Stimulated activated naive CD8-positive, alpha-beta T cell treated with anti-CD3 and anti-CD28 coated beads, Interleukin-15, amount 100 ng/mL, for 72 hours (primary cell): ENCODE measurements at regions not wholly inside any gene's neighbourhood (a gene's known extent, or its start where the extent isn't known, plus 50 kb on each side); places are given as distances from the start of the nearest gene placed in this dataset.
"Not testable (repeated sequence)": the region's sequence is repeated elsewhere in the genome, so short reads cannot be mapped to it uniquely, and the experiment has no call there.

Experiments used
- ATAC-seq: fragments of 150-1000 bp; cut with Tn5 transposase; 2 replicates; pipeline ENCODE4 v1.10.0; 2021; ENCODE audit warnings: mild to moderate bottlenecking, moderate library complexity
- DNase-seq, 2 donors: peaks; one replicate each; pipeline ENCODE4 v3.0.0; 2021 to 2022
- H3K27ac Mint-ChIP-seq, 2 donors: one replicate each; pipeline ENCODE4 v1.8.0; 2022; ENCODE audit warnings: mild to moderate bottlenecking in 2 of 2, mixed read lengths in 2 of 2, moderate library complexity in 2 of 2
- H3K27me3 Mint-ChIP-seq: one replicate; pipeline ENCODE4 v1.8.0; 2022; ENCODE audit warnings: mixed read lengths
- H3K4me1 Mint-ChIP-seq: one replicate; pipeline ENCODE4 v1.8.0; 2022; ENCODE audit warnings: mild to moderate bottlenecking, mixed read lengths
- H3K4me3 Mint-ChIP-seq, 2 donors: one replicate each; pipeline ENCODE4 v1.8.0; 2022; ENCODE audit warnings: mild to moderate bottlenecking in 2 of 2, mixed read lengths in 2 of 2, moderate library complexity in 1 of 2
- H3K9me3 Mint-ChIP-seq, 2 donors: one replicate each; pipeline ENCODE4 v1.8.0; 2022; ENCODE audit warnings: mixed read lengths in 2 of 2

DNA sequence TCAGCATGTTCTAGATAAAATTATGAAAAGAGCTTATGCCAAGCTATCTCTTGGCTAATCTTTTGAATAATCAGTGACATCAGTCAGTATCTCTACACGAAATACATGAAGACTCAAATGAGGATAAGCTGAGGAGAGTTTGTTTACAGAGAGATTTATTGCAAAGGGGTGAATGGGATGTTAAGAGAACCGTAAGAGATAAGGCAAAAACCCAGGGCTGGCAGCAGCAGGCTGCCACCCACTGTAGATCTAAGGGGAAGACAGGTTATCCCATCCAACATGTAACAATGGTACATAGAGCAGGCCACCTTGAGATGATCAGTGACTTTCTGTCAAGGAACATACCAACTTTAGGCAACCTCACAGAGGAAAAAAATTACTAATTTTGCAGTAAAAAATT lies 432.1 kb upstream of the NR3C2 start:
- DNase-seq (no peak), ATAC-seq (no peak)
- Mint-ChIP-seq H3K27me3 (no peaks in the 10 kb centered on the region), H3K4me1 (no peaks in the 10 kb centered on the region), H3K9me3 (no peaks in the 10 kb centered on the region), H3K4me3 (no peak overlapping the region), H3K27ac (no peak overlapping the region)

DNA sequence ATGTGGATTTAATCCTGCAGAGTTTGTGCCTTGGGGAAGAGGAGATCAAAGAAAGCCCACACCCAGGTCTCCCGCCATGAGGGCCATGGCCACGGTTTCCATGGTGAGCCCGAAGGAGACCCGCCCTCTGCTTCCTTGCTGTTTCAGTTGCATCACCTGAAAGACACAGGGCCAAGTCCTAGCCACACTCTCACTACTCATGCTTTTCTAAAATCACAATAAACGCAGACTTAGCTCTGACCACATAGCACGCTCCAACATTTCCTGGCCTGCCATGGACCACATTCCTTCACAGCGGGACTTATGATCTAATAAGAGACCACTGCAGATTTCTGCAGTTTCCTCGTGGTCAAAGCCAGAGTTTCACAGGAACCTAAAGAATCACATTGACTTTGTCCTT lies 426.0 kb upstream of the NR3C2 start:
- H3K27ac Mint-ChIP-seq: no peak overlapping the region
- DNase-seq: no peak
- no peak for ATAC-seq
- H3K27me3 Mint-ChIP-seq: no peaks in the 10 kb centered on the region
- H3K4me1 Mint-ChIP-seq: no peaks in the 10 kb centered on the region
- H3K4me3 Mint-ChIP-seq: no peak overlapping the region
- H3K9me3 Mint-ChIP-seq: no peaks in the 10 kb centered on the region

DNA sequence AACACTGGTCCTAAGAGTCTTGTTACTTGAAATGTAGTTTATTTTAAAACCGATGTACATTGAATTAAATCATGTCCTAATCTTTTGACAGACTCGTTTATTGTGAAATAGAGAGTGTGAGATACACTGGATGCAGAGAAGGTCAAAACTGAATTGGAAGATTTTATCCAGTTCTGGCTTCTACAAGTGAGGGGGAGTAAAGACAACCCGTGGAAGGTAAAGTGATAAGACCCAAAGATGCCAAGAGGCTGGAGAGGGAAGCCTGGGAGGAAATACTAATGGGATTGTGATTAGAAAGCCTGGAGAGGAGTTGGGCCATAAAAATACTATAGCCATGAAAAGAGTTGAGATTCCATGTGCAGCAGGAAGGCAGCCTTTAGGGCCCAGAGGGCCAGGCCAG lies 424.5 kb upstream of the NR3C2 start:
- H3K9me3 Mint-ChIP-seq: no peaks in the 10 kb centered on the region
- H3K4me1 Mint-ChIP-seq: no peaks in the 10 kb centered on the region
- ATAC-seq (no peak), DNase-seq (no peak)
- H3K27me3 Mint-ChIP-seq: no peaks in the 10 kb centered on the region
- H3K27ac Mint-ChIP-seq: no peak overlapping the region
- H3K4me3 Mint-ChIP-seq: no peak overlapping the region

DNA sequence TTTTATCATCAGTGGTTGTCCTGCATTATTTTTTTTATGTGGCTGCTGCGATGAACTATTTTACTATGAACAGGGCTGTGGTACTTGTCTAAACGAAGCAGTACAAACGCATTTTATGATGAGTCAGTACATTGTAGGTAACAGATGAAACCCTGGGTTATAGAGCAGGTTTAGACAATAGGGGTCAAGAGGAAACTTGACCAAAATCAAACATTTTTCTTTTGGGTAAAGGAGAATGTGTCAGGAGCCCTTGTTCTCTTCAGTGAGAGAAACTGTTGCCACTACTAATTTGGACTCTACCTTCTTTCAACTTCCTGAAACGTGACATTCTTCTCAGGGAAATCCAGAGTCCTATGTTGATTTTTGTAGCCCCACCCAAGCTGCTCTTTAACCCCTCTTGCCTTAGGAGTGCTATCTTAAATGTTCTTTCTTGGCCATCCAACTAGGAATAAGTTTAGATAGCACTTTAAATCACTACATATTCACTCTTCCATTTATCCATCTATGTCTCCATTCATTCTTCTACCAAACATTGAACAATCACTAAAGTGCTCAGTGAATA lies 415.8 kb upstream of the NR3C2 start:
- H3K27me3 Mint-ChIP-seq: no peaks in the 10 kb centered on the region
- H3K4me1 Mint-ChIP-seq: no peaks in the 10 kb centered on the region
- peaks cover 8 to 13% of the 10 kb centered on the region in 2 donors for H3K9me3 Mint-ChIP-seq
- DNase-seq (no peak), ATAC-seq (no peak)
- peak overlapping the region in 1 of 2 donors; percentile 38 for H3K27ac Mint-ChIP-seq
- no peak overlapping the region for H3K4me3 Mint-ChIP-seq

DNA sequence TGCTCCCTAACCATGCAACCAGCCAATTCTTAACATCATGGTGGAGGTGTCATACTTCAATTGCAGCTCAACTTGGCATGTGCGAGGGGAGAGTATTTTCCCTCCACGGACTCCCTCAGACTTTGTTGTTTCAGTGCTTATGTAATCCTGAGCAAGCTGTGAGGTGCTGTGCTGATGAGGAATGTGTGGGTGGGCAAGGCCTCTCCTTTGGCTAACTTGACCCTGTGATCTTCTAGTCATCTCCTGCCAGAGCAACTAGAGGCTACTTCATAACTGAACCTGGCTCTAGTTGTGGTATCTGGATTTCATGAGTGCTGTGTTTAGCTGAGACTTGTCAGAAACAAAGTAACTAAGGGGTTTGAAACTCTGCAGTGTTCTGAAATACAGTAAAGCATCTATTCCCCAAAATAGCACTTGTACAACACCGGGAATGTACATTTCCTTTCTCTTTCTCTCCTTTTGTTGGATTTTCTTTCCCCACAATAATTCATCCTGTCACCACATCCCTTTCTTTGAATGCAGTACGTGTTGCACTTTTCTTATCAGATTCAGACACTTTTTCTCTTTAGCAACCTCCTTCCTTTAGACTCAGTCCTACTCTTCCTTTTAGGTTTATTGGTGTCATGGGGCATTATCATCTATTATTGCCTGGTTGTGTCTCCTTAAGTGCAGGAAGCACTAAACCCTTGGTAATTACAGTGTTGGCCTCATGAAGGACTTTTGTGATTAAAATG lies 415.2 kb upstream of the NR3C2 start:
- ATAC-seq (no peak), DNase-seq (no peak)
- Mint-ChIP-seq H3K27ac (no peak overlapping the region), H3K27me3 (no peaks in the 10 kb centered on the region), H3K9me3 (peaks cover 8 to 13% of the 10 kb centered on the region in 2 donors), H3K4me1 (no peaks in the 10 kb centered on the region), H3K4me3 (no peak overlapping the region)

DNA sequence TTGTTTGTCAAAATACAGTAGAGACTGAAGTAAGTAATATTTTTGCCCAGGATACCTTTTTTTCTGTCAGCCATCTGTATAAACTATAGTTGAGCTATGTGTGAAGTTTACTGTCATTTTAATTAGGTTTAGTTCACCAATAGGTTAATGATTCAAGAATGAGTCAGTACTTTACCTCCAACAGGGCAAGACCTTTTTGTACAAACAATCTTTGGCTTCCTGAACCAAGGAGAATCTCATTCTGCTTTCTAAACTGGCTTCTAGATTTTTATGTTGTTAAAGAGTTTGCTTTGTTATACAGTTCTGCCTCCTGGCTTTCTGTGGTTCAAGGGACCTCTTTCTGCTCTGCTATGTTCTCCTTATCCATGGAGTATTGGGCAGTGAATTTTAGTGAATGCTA lies 412.0 kb upstream of the NR3C2 start:
- H3K9me3 Mint-ChIP-seq: peaks cover 4 to 8% of the 10 kb centered on the region in 2 donors
- no peaks in the 10 kb centered on the region for H3K27me3 Mint-ChIP-seq
- ATAC-seq: no peak
- H3K27ac Mint-ChIP-seq: no peak overlapping the region
- no peak overlapping the region for H3K4me3 Mint-ChIP-seq
- no peaks in the 10 kb centered on the region for H3K4me1 Mint-ChIP-seq
- no peak for DNase-seq

DNA sequence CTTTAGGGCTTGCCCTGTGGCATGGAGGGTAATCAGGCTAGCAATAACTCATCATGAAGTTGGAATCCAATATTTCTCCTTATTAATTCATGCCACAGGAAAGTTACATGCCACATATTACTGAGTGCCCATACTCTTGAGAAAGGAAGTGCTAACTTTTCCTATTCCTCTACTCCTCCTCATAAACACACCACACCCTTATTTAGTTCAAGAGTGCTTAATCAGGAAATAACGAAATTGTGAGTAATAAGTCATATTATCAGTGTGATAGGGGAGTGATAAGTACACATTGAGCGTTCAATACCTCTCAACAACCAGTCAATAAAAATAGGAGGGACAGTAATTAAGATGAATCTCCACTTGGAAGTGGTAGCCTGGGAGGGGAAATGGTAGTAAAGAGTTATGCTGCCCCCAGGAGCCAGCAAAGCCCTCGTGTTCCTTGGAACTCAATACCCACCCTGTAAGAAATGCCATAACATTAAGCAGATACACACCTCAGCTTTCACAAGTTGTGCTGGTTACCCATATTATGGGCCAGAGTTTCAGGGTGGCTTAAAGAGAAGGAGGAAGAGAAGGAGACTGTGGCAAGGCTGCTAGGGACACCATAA lies 410.0 kb upstream of the NR3C2 start:
- Mint-ChIP-seq H3K27me3 (no peaks in the 10 kb centered on the region), H3K9me3 (peaks cover 3 to 4% of the 10 kb centered on the region in 2 donors), H3K4me1 (no peaks in the 10 kb centered on the region), H3K4me3 (no peak overlapping the region), H3K27ac (no peak overlapping the region)
- no peak for DNase-seq
- no peak for ATAC-seq

DNA sequence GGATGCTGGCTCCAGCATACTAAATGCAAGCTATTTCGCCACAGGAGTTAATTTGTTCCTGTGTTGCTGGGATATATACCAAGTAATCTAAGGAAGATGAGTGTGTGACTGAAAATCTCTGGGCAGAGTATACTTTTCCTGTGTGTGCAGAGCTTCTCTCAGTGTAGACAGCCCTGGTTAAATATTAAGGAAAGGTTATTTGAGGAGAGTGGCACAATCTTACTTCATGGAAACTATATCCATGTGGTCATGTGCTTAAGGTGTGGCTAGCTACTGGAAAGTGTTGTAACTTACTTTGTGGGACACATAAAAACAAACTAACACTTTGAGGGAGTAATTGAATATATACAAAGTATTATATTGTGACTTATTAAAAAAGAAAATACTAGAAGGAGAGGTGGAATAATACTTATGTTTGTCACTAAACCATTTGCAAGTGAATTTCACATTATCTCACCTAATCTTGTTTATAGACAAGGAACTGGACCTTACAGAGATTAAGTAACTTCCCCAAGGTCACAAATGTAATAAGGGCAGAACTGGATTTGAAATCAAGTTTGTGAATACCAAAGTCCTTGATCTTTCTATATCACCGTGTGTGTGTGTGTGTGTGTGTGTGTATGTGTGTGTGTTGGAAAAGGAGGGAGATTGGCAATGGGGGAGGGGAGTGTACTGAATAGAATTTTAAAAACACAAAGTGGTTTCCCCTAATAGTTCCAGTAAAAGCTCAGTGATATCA lies 408.2 kb upstream of the NR3C2 start:
- ATAC-seq (no peak), DNase-seq (no peak)
- Mint-ChIP-seq H3K9me3 (peaks cover 0 to 4% of the 10 kb centered on the region in 2 donors), H3K27me3 (no peaks in the 10 kb centered on the region), H3K4me3 (no peak overlapping the region), H3K27ac (no peak overlapping the region), H3K4me1 (no peaks in the 10 kb centered on the region)

DNA sequence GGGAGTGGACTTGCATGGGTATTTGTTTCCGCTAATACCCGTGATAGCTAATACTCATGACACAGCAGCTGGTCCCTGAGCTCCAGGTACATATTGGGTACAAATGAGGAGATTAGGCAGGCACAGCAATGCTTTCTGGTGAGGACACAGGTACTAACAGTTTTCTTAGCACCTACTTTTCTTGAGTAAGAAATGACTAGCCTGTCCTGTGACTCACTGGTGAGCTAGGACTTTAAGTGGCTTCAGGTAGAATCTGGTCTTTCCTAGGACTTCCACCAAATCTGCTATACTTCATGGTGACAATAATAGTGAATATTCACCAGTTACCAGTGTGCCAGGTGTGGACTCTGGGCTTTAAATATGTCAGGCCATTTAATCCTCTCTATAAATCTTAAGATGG lies 407.4 kb upstream of the NR3C2 start:
- ATAC-seq (no peak), DNase-seq (no peak)
- Mint-ChIP-seq H3K4me3 (no peak overlapping the region), H3K27me3 (no peaks in the 10 kb centered on the region), H3K9me3 (peaks cover 0 to 3% of the 10 kb centered on the region in 2 donors), H3K27ac (no peak overlapping the region), H3K4me1 (no peaks in the 10 kb centered on the region)

DNA sequence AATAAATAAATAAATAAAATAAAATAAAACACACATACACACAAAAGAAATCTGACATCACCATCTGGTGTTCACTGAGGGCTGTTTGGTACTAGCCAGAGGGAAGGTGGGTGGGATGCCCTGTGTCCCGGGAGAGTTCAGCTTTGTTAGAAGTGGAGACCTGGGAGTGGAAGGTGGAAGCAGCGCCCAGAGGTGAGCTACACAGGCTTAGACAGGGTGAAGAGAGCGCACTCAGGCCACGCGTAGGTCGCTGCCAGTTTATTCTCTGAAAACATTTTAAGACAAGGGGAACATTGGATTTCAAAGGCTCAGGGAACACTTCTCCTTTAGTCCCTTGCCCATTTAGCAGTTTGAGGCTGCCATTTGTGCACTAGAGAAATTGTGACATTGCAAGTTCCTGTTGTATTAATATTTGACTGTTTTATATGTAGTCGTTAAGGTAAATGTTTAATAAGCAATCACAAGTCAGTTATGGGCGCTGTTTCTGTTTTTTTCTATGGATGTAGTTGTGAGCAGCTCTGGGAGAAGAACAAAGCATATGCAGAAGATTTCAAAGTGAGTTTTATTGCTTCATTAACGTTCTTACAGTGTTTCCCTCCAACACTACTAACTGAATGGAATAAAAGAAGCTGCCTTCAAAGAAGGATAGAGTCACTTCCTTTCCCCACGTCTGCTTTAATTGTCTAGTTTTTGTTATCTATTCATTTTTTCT lies 405.5 kb upstream of the NR3C2 start:
- ATAC-seq (no peak), DNase-seq (no peak)
- no peaks in the 10 kb centered on the region for H3K9me3 Mint-ChIP-seq
- no peak overlapping the region for H3K4me3 Mint-ChIP-seq
- H3K27me3 Mint-ChIP-seq: no peaks in the 10 kb centered on the region
- H3K27ac Mint-ChIP-seq: peak overlapping the region in 1 of 2 donors; percentile 47
- H3K4me1 Mint-ChIP-seq: no peaks in the 10 kb centered on the region

DNA sequence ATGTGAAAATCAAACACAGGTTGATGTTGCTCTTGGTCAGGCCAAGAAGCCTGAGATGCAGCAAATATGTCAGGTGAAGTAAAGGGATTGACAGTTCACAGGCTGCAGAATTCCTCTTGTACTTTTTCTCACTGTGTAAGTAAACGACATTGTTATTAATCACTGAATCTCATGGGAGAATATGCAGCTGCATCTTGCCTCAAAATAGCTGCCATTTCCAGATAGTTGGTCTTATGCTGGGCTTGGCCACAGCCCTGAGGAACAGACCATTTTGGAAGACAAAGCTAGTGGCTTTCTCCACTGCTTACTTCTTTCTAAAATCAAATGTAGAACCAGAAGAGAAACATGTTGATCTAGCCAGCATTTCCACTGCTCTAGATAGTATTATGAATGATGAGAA lies 403.4 kb upstream of the NR3C2 start:
- Mint-ChIP-seq H3K4me1 (no peaks in the 10 kb centered on the region), H3K4me3 (no peak overlapping the region), H3K9me3 (no peaks in the 10 kb centered on the region), H3K27me3 (no peaks in the 10 kb centered on the region), H3K27ac (no peak overlapping the region)
- no peak for DNase-seq
- ATAC-seq: no peak

DNA sequence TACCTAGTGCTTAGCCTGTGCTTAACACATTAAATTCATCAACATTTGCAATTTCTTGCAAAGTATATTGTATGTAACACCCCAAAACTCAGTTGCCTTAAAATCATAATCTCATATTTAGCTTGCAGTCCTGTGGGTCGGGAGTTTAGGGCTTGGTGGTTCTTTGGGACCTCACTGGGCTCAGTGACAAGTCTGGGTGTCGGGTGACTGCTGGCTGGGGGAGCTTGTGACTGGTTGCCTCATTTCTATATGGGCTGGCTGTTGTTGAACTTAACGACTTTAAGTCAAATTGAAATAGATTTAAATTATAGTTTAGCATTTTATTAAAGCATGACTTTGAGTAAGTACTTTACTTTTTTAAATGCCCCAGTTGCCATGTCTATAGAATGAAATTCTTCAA lies 401.4 kb upstream of the NR3C2 start:
- Mint-ChIP-seq H3K4me3 (no peak overlapping the region), H3K4me1 (no peaks in the 10 kb centered on the region), H3K27me3 (no peaks in the 10 kb centered on the region), H3K9me3 (no peaks in the 10 kb centered on the region), H3K27ac (no peak overlapping the region)
- DNase-seq (no peak), ATAC-seq (no peak)

DNA sequence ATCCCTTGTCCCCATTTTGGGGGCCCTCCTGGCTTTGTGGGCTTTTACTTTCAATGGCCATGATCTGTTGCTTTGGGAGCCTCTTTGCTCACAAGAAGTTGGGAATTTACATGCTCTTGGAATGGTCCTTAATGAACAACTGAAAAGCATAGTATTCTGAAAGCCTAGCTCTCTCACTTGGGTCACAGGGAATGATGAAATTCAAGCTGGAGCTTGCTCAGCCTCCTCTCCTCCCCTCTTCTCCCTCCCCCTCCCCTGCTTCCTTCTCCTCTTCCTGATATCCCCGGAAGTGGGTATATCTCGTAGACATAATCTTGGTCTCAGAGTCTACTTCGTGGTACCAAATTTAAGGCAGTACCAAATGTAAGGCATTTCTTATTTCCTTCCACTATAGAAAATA lies 400.6 kb upstream of the NR3C2 start:
- H3K4me3 Mint-ChIP-seq: no peak overlapping the region
- ATAC-seq (no peak), DNase-seq (no peak)
- H3K4me1 Mint-ChIP-seq: no peaks in the 10 kb centered on the region
- H3K9me3 Mint-ChIP-seq: no peaks in the 10 kb centered on the region
- no peaks in the 10 kb centered on the region for H3K27me3 Mint-ChIP-seq
- peak overlapping the region in 1 of 2 donors; percentile 20 for H3K27ac Mint-ChIP-seq

DNA sequence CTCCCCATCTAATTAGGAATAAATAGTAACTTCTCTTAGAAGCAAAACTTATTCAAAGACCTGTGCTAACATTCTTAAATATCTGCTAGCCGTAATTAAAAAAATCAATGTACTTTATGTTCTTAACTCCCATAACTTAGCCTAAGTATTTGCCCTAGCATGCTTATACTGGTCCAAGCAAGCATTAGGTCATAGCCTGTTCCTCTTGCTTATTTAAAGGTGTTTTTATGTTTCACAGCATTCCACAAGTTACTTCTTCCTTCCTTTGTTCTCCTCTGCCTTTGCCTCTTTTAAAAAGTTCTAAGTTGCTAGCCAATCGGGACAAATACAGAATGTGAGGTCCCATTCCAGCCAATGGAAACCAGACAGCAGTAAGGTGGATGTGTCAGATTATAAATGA lies 395.4 kb upstream of the NR3C2 start:
- H3K27ac Mint-ChIP-seq, H3K9me3 Mint-ChIP-seq, H3K4me3 Mint-ChIP-seq, DNase-seq, H3K27me3 Mint-ChIP-seq, ATAC-seq: not testable (repeated sequence)
- H3K4me1 Mint-ChIP-seq: peaks cover 11% of the 10 kb centered on the region

DNA sequence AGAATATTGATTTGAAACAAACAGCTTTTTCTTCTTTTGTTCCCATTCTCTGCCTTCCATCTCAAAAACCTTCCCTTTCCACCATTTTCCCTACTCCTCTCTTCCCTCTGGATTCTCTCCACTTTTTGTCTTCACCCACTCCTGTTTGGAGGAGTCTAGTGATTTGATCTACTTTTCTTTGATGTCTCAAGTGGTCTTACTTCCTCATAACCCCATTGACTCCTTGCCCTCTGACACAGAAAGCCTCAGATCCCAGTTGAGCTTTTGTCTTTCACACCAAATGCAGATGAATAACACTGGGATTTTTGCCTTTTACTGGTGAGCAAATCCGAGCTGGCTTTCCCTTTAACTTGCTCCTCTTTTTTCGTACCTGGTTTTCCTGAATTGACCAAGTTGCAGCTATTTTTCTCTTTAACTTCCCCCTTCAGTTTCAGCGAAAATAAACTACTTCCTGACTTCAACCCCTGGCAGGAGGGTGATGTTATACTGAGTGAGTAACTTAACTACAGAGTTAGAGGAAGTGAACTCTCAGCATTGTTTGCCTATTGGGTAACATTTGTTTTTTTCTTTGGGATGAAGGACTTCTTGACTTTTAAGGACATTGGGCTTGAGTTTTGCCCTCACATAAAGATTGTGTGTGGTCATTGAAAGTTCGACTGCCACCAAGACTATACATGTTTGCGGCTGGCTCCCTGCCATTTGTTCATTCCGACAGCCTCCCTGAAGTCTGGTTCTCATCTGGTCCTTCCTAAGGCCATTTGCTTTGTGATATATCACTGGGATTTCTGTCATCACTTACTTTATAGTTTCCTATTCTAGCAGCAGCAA lies 392.8 kb upstream of the NR3C2 start:
- ATAC-seq: no peak
- Mint-ChIP-seq H3K9me3 (no peaks in the 10 kb centered on the region), H3K27me3 (no peaks in the 10 kb centered on the region), H3K27ac (peak overlapping the region; percentile 12 to 14), H3K4me3 (peak overlapping the region in 1 of 2 donors; percentile 11), H3K4me1 (peaks cover 11% of the 10 kb centered on the region)
- DNase-seq: no peak
